ENCODE measurements at regions not wholly inside any gene's neighbourhood (a gene's known extent, or its start where the extent isn't known, plus 50 kb on each side); places are given as distances from the start of the nearest gene placed in this dataset.

GRCh38 chr2:142395291-142395690, 264.5 kb upstream of the LRP1B start:
- no peak overlapping the region for H2BK12ac ChIP-seq (ENCODE audit: low read depth, low read length)
- no peak overlapping the region for H3K9ac ChIP-seq (replicated peaks in 1 of 4; ENCODE audit: extremely low read depth in 1 of 4, low read depth in 3 of 4, low read length in 3 of 4)
- DNase-seq (ENCODE audit: low read depth in 1 of 2, low spot score in 2 of 2): no peak
- H4K91ac ChIP-seq (replicated peaks; ENCODE audit: insufficient read length, low read length): no peak overlapping the region
- H3K14ac ChIP-seq (ENCODE audit: insufficient read length): no peak overlapping the region
- H3K4me2 ChIP-seq (ENCODE audit: insufficient read depth in 1 of 2, low read depth in 2 of 2, low read length in 2 of 2): no peak overlapping the region
- H2AFZ ChIP-seq (ENCODE audit: low read length): no peak overlapping the region
- H3K23ac ChIP-seq (ENCODE audit: insufficient read length): no peak overlapping the region
- no peak for TF ChIP-seq SUZ12 (IDR thresholded peaks at IDR 0.05; ENCODE audit: low read length)
- no peak for TF ChIP-seq CHD1 (IDR thresholded peaks at IDR 0.05; ENCODE audit: low read depth, low read length)
- no peak for TF ChIP-seq HDAC2 (IDR thresholded peaks at IDR 0.05; ENCODE audit: borderline replicate concordance in 1 of 2, low read depth in 2 of 2, low read length in 2 of 2)
- TF ChIP-seq SP2 (IDR thresholded peaks at IDR 0.05; ENCODE audit: low read length): no peak
- TF ChIP-seq CREB1 (IDR thresholded peaks at IDR 0.05): no peak
- no peak for TF ChIP-seq CBX5 (IDR thresholded peaks at IDR 0.05; ENCODE audit: low read depth, low read length)
- no peak for TF ChIP-seq POU5F1 (IDR thresholded peaks at IDR 0.05; ENCODE audit: low read depth, low read length)
- no peak for TF ChIP-seq BRCA1 (IDR thresholded peaks at IDR 0.05; ENCODE audit: low read depth, low read length)
- no peak for TF ChIP-seq GTF2F1 (IDR thresholded peaks at IDR 0.05; ENCODE audit: borderline replicate concordance, low read depth, low read length)
- TF ChIP-seq CBX8 (IDR thresholded peaks at IDR 0.05; ENCODE audit: borderline replicate concordance, low read depth, low read length): no peak
- TF ChIP-seq RBBP5 (IDR thresholded peaks at IDR 0.05; ENCODE audit: borderline replicate concordance, low read depth, low read length): no peak
- no peak for TF ChIP-seq YY1 (IDR thresholded peaks at IDR 0.05; ENCODE audit: low read depth, low read length)
- TF ChIP-seq RFX5 (IDR thresholded peaks at IDR 0.05; ENCODE audit: borderline replicate concordance, low read depth, low read length): no peak
- no peak for TF ChIP-seq E2F6 (IDR thresholded peaks at IDR 0.05)
- TF ChIP-seq CTBP2 (IDR thresholded peaks at IDR 0.05; ENCODE audit: borderline replicate concordance, insufficient read depth, insufficient read length, low read length): no peak
- no peaks in the 10 kb centered on the region for H3K79me1 ChIP-seq (ENCODE audit: low read depth, low read length)
- FAIRE-seq: no peak
- no peaks in the 10 kb centered on the region for H3K79me2 ChIP-seq (ENCODE audit: control insufficient read depth in 1 of 2, insufficient read depth in 2 of 2, low read length in 2 of 2)
- no peak overlapping the region for H3K4ac ChIP-seq (replicated peaks; ENCODE audit: insufficient read length, low read depth, low read length)
- no peak overlapping the region for H3K56ac ChIP-seq (replicated peaks; ENCODE audit: insufficient read length, low read depth, low read length)
- POLR2A ChIA-PET (ENCODE audit: partially characterized antibody): no interaction called here
- no peak overlapping the region for H2BK15ac ChIP-seq (ENCODE audit: low read length)
- no peak overlapping the region for H2AK5ac ChIP-seq (ENCODE audit: low read depth, low read length)
- no peaks in the 10 kb centered on the region for H3K23me2 ChIP-seq (ENCODE audit: low read depth, low read length)
- H3K9me3 ChIP-seq (ENCODE audit: insufficient read depth in 2 of 2, low read depth in 1 of 2, low read length in 1 of 2): peaks cover 9 to 19% of the 10 kb centered on the region in 2 experiments
- no peak overlapping the region for H2BK5ac ChIP-seq (ENCODE audit: low read depth, low read length)
- H4K20me1 ChIP-seq (replicated peaks in 1 of 2; ENCODE audit: control insufficient read depth in 1 of 2, insufficient read depth in 2 of 2, low read length in 2 of 2): no peaks in the 10 kb centered on the region
- H3K27me3 ChIP-seq (replicated peaks in 1 of 4; ENCODE audit: control insufficient read depth in 3 of 4, extremely low read depth in 1 of 4, insufficient read depth in 3 of 4, low read length in 3 of 4): no peaks in the 10 kb centered on the region
- H4K8ac ChIP-seq (ENCODE audit: extremely low read depth, insufficient read depth, low read length): no peak overlapping the region
- no peak overlapping the region for H2BK120ac ChIP-seq (replicated peaks; ENCODE audit: low read depth, low read length)
- H3K4me1 ChIP-seq (replicated peaks in 1 of 4; ENCODE audit: control insufficient read depth in 3 of 4, insufficient read depth in 4 of 4, low read length in 3 of 4): no peaks in the 10 kb centered on the region
- no peak overlapping the region for H4K5ac ChIP-seq (ENCODE audit: insufficient read length, low read depth, low read length)
- H3K18ac ChIP-seq (ENCODE audit: extremely low read depth, low read length): no peak overlapping the region
- no peak overlapping the region for H2BK20ac ChIP-seq (ENCODE audit: low read length)
- WGBS, 2 experiments (ENCODE audit: extremely low coverage in 1 of 2, insufficient coverage in 1 of 2, insufficient read length in 1 of 2, insufficient replicate concordance in 2 of 2, low coverage in 1 of 2, low lambda C conversion rate in 2 of 2, missing lambda C conversion rate in 1 of 2): 100% methylated on average over 1 of the region's 1 CpG; no CpG with 5 or more reads in 1 of the 2 experiments
- no peak overlapping the region for H3K4me3 ChIP-seq (ENCODE audit: extremely low read depth in 1 of 4, insufficient read depth in 2 of 4, low read depth in 3 of 4, low read length in 4 of 4)
- H3K27ac ChIP-seq (ENCODE audit: low read depth, low read length): no peak overlapping the region
- CTCF ChIA-PET (ENCODE audit: partially characterized antibody): no interaction called here
- H3K36me3 ChIP-seq (ENCODE audit: control insufficient read depth in 2 of 4, insufficient read depth in 4 of 4, low read length in 3 of 4): no peaks in the 10 kb centered on the region

Measured in H1 (cell line).